IMR-90 (cell line): ENCODE measurements at regions not wholly inside any gene's neighbourhood (a gene's known extent, or its start where the extent isn't known, plus 50 kb on each side); places are given as distances from the start of the nearest gene placed in this dataset.

Experiments
- ATAC-seq: fragments of 200-7000 bp; cut with Tn5 transposase; 2 replicates; pipeline ENCODE4 v1.9.1; 2020; ENCODE audit warnings: low read depth, mild to moderate bottlenecking, moderate library complexity
- BruUV-seq: library from RNA; stranded (reverse); fragments of 400-500 nt; replicated peaks from 2 replicates; lab custom pipeline; 2021; lab: Mats Ljungman, UMichigan
- CTCF ChIA-PET: fragments of 300-600 bp; formaldehyde crosslinking; extraction: SDS; loops from one replicate; lab custom pipeline; 2021; ENCODE audit warnings: antibody characterized with exemption; lab: Yijun Ruan, JAX
- POLR2A ChIA-PET: fragments of 300-600 bp; sonication (Branson Sonifier 250); formaldehyde crosslinking; loops from one replicate; lab custom pipeline; 2022; ENCODE audit warnings: antibody characterized with exemption; ENCODE audit not compliant: unreplicated experiment; lab: Charles Lee
- DNase-seq: peaks from one replicate; pipeline ENCODE4 v3.0.0; 2013
- H2AFZ ChIP-seq: replicated peaks from 2 replicates; pipeline ENCODE3; 2013; ENCODE audit warnings: low read length, mild to moderate bottlenecking; ENCODE audit not compliant: poor library complexity
- H2AK5ac ChIP-seq: 2 replicates; pipeline ENCODE4 v1.6.1; 2013; ENCODE audit warnings: low read depth, low read length, inconsistent platforms
- H2AK9ac ChIP-seq: replicated peaks from 2 replicates; pipeline ENCODE3; 2013; ENCODE audit warnings: mild to moderate bottlenecking, low read depth, low read length, moderate library complexity; ENCODE audit not compliant: poor library complexity
- H2BK120ac ChIP-seq: 2 replicates; pipeline ENCODE4 v1.6.1; 2013; ENCODE audit warnings: low read depth, low read length, inconsistent platforms
- H2BK15ac ChIP-seq: 3 replicates; pipeline ENCODE4 v1.6.1; 2013; ENCODE audit warnings: low read depth, low read length, inconsistent platforms
- H2BK20ac ChIP-seq: 2 replicates; pipeline ENCODE4 v1.6.1; 2013; ENCODE audit warnings: low read depth, mild to moderate bottlenecking, inconsistent platforms, low read length, moderate library complexity
- H2BK5ac ChIP-seq: 2 replicates; pipeline ENCODE4 v1.6.1; 2013; ENCODE audit warnings: mild to moderate bottlenecking, low read depth, low read length, inconsistent platforms; ENCODE audit not compliant: poor library complexity, severe bottlenecking
- H3K14ac ChIP-seq: replicated peaks from 2 replicates; pipeline ENCODE4 v1.6.1; 2013; ENCODE audit warnings: low read depth, low read length, inconsistent platforms
- H3K18ac ChIP-seq: 2 replicates; pipeline ENCODE4 v1.6.1; 2013; ENCODE audit warnings: low read depth, low read length, control low read depth
- H3K23ac ChIP-seq: 2 replicates; pipeline ENCODE4 v1.6.1; 2013; ENCODE audit warnings: low read depth, low read length, inconsistent platforms
- H3K27ac ChIP-seq: 2 replicates; pipeline ENCODE4 v1.5.1; 2013; ENCODE audit warnings: mild to moderate bottlenecking, control low read depth, low read length; ENCODE audit not compliant: insufficient read depth
- H3K27me3 ChIP-seq: 2 replicates; pipeline ENCODE4 v1.6.1; 2013; ENCODE audit warnings: low read length; ENCODE audit not compliant: control insufficient read depth, insufficient read depth
- H3K36me3 ChIP-seq: 2 replicates; pipeline ENCODE4 v1.6.1; 2013; ENCODE audit warnings: low read length, mixed read lengths; ENCODE audit not compliant: control insufficient read depth, insufficient read depth
- H3K4ac ChIP-seq: 2 replicates; pipeline ENCODE4 v1.6.1; 2013; ENCODE audit warnings: low read depth, low read length, inconsistent platforms
- H3K4me1 ChIP-seq: 2 replicates; pipeline ENCODE4 v1.6.1; 2013; ENCODE audit warnings: low read length, mixed read lengths; ENCODE audit not compliant: control insufficient read depth, insufficient read depth
- H3K4me2 ChIP-seq: 2 replicates; pipeline ENCODE4 v1.6.1; 2013; ENCODE audit warnings: low read depth, mild to moderate bottlenecking, control low read depth, low read length, moderate library complexity
- H3K4me3 ChIP-seq: 2 replicates; pipeline ENCODE4 v1.5.1; 2013; ENCODE audit warnings: low read depth, mild to moderate bottlenecking, control low read depth, low read length, moderate library complexity; ENCODE audit not compliant: insufficient read depth
- H3K56ac ChIP-seq: 2 replicates; pipeline ENCODE4 v1.6.1; 2013; ENCODE audit warnings: low read length, inconsistent platforms; ENCODE audit not compliant: insufficient read depth; ENCODE audit errors: extremely low read depth
- H3K79me1 ChIP-seq, 2 experiments: 2 replicates each; pipeline ENCODE4 v1.6.1; 2013; ENCODE audit warnings: low read length in 2 of 2, inconsistent platforms in 1 of 2, low read depth in 1 of 2
- H3K9ac ChIP-seq: 2 replicates; pipeline ENCODE4 v1.6.1; 2013; ENCODE audit warnings: low read depth, low read length, control low read depth
- H3K9me1 ChIP-seq: 2 replicates; pipeline ENCODE4 v1.6.1; 2013; ENCODE audit warnings: low read length, inconsistent platforms; ENCODE audit not compliant: insufficient read depth
- H3K9me3 ChIP-seq: 2 replicates; pipeline ENCODE4 v1.6.1; 2013; ENCODE audit warnings: low read length; ENCODE audit not compliant: control insufficient read depth, insufficient read depth
- H4K20me1 ChIP-seq: 2 replicates; pipeline ENCODE4 v1.6.1; 2013; ENCODE audit warnings: low read length, inconsistent platforms; ENCODE audit not compliant: insufficient read depth
- H4K5ac ChIP-seq: 2 replicates; pipeline ENCODE4 v1.6.1; 2013; ENCODE audit warnings: mild to moderate bottlenecking, low read depth, low read length, control low read depth
- H4K8ac ChIP-seq, 2 experiments: 2 replicates each; pipeline ENCODE4 v1.6.1; 2013; ENCODE audit warnings: low read depth in 2 of 2, low read length in 2 of 2, control low read depth in 1 of 2, inconsistent platforms in 1 of 2
- H4K91ac ChIP-seq: 2 replicates; pipeline ENCODE4 v1.6.1; 2013; ENCODE audit warnings: low read depth, low read length, inconsistent platforms; ENCODE audit not compliant: insufficient read depth
- MAFK ChIP-seq: IDR thresholded peaks from 2 replicates; pipeline ENCODE4 v1.6.1; 2012; ENCODE audit warnings: low read depth, low read length, improper control_type of control experiment
- RAD21 ChIP-seq: IDR thresholded peaks from 2 replicates; pipeline ENCODE4 v1.6.1; 2012; ENCODE audit warnings: low read length, improper control_type of control experiment
- RFX5 ChIP-seq: IDR thresholded peaks from 2 replicates; pipeline ENCODE4 v1.8.0; 2012; ENCODE audit warnings: low read depth, mild to moderate bottlenecking, low read length, moderate library complexity
- WGBS, 2 experiments: methylation state at CpG; one replicate each; pipeline versions ENCODE4 v1.1.5 to v1.1.7; 2013; ENCODE audit warnings: missing lambda C conversion rate in 2 of 2; ENCODE audit not compliant: insufficient read length in 1 of 2; ENCODE audit errors: extremely low coverage in 2 of 2; 5-methylcytosine and 5-hydroxymethylcytosine counted together
- dilution Hi-C: fragments of 300-500 bp; cut with HindIII; formaldehyde crosslinking; loops from one replicate; pipeline ENCODE4 v1.14.3; 2018; ENCODE audit warnings: low sequenced_read_pairs; ENCODE audit not compliant: unreplicated experiment
- in situ Hi-C: fragments of 300-500 bp; cut with MboI; formaldehyde crosslinking; loops from 3 replicates; pipeline ENCODE4 v1.14.3; 2019; ENCODE audit warnings: low sequenced_read_pairs, inconsistent platforms, mixed read lengths
- intact Hi-C: fragments of 100-400 bp; cut with micrococcal nuclease; formaldehyde crosslinking; loops from 2 replicates; pipeline ENCODE4 v1.10.0; 2022

GRCh38 chr12:28930704-28931103 lies 218.4 kb upstream of the FAR2 start:
- H3K4me1 ChIP-seq = peaks cover 3% of the 10 kb centered on the region; the same call in 1 of the 2 replicates
- ATAC-seq = no peak
- in situ Hi-C loops (no loop called here), dilution Hi-C loops (no loop called here), intact Hi-C loops (no loop called here)
- H3K9me3 ChIP-seq = peaks cover 3% of the 10 kb centered on the region; the same call in 1 of the 2 replicates
- no peak overlapping the region for H3K56ac ChIP-seq
- H3K9ac ChIP-seq = no peak overlapping the region
- H3K36me3 ChIP-seq = no peaks in the 10 kb centered on the region
- no CpG with 5 or more reads among the region's 2 CpGs for WGBS, 2 experiments
- no peak overlapping the region for H2BK20ac ChIP-seq
- no peak overlapping the region for H4K5ac ChIP-seq
- H4K91ac ChIP-seq = no peak overlapping the region
- TF ChIP-seq RAD21 (no peak), RFX5 (no peak), MAFK (peak; percentile 96)
- H3K18ac ChIP-seq = no peak overlapping the region
- ChIA-PET CTCF (no interaction called here), POLR2A (no interaction called here)
- no peak overlapping the region for H3K27ac ChIP-seq
- H3K4ac ChIP-seq = no peak overlapping the region
- H3K14ac ChIP-seq = no peak overlapping the region
- BruUV-seq = no TSS peak
- no peak overlapping the region for H3K23ac ChIP-seq
- DNase-seq = no peak
- H2AK9ac ChIP-seq = no peak overlapping the region
- no peak overlapping the region for H2BK5ac ChIP-seq
- no peaks in the 10 kb centered on the region for H3K27me3 ChIP-seq
- no peak overlapping the region for H2BK120ac ChIP-seq
- H4K20me1 ChIP-seq = no peaks in the 10 kb centered on the region
- no peak overlapping the region for H2AK5ac ChIP-seq
- no peaks in the 10 kb centered on the region for H3K79me1 ChIP-seq
- H4K8ac ChIP-seq = no peak overlapping the region
- H3K4me3 ChIP-seq = no peak overlapping the region
- no peak overlapping the region for H2BK15ac ChIP-seq
- no peak overlapping the region for H2AFZ ChIP-seq
- no peak overlapping the region for H3K4me2 ChIP-seq
- H3K9me1 ChIP-seq = 0 out of 2 replicates have a peak, but pooled peaks cover 3% of the 10 kb centered on the region
